ENCODE measurements at regions not wholly inside any gene's neighbourhood (a gene's known extent, or its start where the extent isn't known, plus 50 kb on each side); places are given as distances from the start of the nearest gene placed in this dataset.

DNA sequence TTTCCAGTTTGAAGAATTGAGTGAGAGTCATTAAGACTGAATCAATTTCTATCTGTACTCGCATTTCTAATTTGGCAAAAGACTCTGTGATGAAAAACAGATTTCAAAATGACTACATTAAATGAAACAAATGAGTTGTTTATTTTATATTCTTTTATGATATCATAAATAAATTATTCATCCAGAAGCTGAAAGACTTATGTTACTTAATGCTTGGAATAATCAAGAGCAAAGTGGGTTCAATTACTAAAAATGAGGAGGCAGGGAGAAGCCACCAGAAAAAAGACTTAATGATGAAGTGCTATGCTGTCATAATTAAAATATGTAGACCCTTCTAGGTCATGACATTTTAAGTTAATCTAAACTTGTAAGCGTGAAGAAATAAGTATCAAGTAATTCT, 130.6 kb upstream of the FERMT1 start:
- H3K4me3 ChIP-seq (ENCODE audit: low read length) = no peak overlapping the region
- TF ChIP-seq CTCF (conservative IDR thresholded peaks at IDR 0.05; ENCODE audit: low read length) = no peak
- no peak for DNase-seq (ENCODE audit: low read depth)

DNA sequence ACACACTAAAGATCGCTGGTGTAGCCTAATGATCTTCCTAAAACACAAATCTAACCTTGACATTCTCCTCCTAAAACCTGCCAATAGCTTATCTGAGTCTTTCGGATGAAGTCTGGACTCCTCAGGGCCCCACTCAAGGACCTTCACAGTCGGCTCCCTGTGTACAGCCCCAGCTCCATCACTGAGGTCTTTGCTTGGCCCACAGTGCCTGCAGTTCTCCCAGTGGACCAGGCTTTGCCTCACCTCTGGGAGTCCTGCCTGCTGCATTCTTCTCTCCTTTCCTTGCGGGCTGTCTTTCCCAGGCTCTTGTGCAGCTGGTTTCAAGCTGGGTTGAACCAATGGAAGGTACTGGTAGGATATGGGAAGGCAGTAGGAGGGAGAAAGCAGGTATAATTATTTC, 122.6 kb upstream of the FERMT1 start:
- no peak for DNase-seq (ENCODE audit: low read depth)
- TF ChIP-seq CTCF (conservative IDR thresholded peaks at IDR 0.05; ENCODE audit: low read length) = no peak
- H3K4me3 ChIP-seq (ENCODE audit: low read length) = no peak overlapping the region

- no peak for TF ChIP-seq CTCF (conservative IDR thresholded peaks at IDR 0.05; ENCODE audit: low read length)
- no peak for DNase-seq (ENCODE audit: low read depth)
- H3K4me3 ChIP-seq (ENCODE audit: low read length) = no peak overlapping the region
Observed at GRCh38 chr20:6241591-6241990, 118.8 kb upstream of the FERMT1 start.

DNA sequence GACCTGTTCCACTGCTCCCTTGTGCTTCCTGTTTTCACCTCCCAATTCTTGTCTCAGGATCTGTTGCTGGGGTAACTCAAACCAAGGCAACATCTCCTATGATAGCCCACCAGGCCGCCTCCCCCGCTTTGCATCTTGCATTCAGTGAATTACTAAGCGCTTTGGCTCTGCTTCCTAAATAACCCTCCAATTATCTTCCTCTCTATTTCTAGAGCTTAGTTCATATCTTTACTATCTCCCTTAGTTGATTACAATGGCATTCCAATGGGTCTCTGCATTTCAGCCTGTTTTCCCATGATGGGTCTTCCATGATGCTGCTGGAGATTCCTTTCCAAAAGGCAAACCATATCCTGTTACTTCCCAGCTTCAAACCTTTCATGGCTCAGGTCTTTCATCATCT, 117.2 kb upstream of the FERMT1 start:
- TF ChIP-seq CTCF (conservative IDR thresholded peaks at IDR 0.05; ENCODE audit: low read length) = no peak
- no peak overlapping the region for H3K4me3 ChIP-seq (ENCODE audit: low read length)
- no peak for DNase-seq (ENCODE audit: low read depth)

DNA sequence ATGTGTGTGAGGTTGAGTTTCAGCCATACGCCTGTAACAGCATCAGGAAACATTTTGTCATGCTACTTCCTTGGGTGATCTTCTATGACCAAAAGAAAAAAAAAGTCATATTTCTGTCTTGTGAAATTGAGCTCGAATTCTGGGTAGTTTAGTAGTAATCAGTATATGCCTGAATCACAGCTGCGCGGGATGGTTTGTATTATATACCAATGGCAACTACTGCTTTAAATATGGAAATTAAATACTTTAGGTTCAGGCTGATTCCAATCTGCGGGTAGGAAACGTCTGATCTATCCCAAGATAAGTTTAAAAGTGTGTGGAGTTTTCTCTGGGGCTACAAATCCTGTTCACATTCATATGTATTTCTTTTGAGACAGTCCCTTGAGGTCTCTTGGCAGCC, 115.6 kb upstream of the FERMT1 start:
- TF ChIP-seq CTCF (conservative IDR thresholded peaks at IDR 0.05; ENCODE audit: low read length) = no peak
- no peak overlapping the region for H3K4me3 ChIP-seq (ENCODE audit: low read length)
- DNase-seq (ENCODE audit: low read depth) = no peak

GRCh38 chr20:6235510-6235909, 112.7 kb upstream of the FERMT1 start:
- no peak overlapping the region for H3K4me3 ChIP-seq (ENCODE audit: low read length)
- no peak for TF ChIP-seq CTCF (conservative IDR thresholded peaks at IDR 0.05; ENCODE audit: low read length)
- DNase-seq (ENCODE audit: low read depth) = no peak

DNA sequence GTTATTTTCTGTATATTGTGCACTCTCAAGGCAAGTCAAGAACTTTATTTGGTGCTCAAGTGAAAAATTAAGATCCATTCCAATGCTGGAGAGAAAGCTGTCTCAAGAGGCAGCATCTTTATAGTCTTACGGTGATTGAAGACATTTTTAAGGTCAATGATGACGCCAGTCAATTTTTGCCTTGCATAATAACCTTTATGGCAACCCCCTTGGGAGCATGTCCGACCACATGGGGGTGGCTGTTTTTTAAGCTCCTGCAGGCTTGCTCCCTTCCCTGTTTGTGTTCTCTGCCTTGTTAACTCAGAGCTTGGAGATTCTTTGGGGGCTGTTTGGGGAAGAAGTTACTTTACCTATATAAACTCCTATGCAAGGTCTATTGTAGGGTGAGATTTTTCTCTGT, 109.6 kb upstream of the FERMT1 start:
- H3K4me3 ChIP-seq (ENCODE audit: low read length) = no peak overlapping the region
- no peak for TF ChIP-seq CTCF (conservative IDR thresholded peaks at IDR 0.05; ENCODE audit: low read length)
- DNase-seq (ENCODE audit: low read depth) = no peak
